ENCODE measurements at regions not wholly inside any gene's neighbourhood (a gene's known extent, or its start where the extent isn't known, plus 50 kb on each side); places are given as distances from the start of the nearest gene placed in this dataset.
A peak's percentile ranks its signal among the peaks of the same experiment; 100 is the strongest.

DNA sequence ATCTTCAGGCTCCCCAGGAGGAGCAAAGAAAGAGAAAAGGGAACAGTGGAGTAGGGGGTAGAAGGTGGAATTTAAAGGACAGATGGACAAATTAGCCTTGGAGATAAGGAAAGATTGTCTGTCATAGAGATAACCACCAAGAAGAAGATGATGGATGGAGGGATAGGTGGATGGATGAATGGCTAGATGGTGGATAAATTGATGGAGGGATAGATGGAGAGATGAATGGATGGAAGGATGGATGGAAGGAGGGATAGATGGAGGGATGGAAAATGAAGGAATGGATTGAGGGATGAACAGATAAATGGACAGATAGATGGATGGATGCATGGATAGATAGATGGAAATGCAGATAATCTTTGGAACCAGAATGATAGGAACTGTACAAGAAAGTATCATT is 102.8 kb downstream of the TNFAIP3 start (continued):
- no peak for TF ChIP-seq ZNF232 (CRISPR knock-in tag; IDR thresholded peaks at IDR 0.05)
- TF ChIP-seq DNMT1 (IDR thresholded peaks at IDR 0.05): 0 out of 2 replicates have a peak, but pooled peaks have one; percentile 48
- TF ChIP-seq, protein P1, sequence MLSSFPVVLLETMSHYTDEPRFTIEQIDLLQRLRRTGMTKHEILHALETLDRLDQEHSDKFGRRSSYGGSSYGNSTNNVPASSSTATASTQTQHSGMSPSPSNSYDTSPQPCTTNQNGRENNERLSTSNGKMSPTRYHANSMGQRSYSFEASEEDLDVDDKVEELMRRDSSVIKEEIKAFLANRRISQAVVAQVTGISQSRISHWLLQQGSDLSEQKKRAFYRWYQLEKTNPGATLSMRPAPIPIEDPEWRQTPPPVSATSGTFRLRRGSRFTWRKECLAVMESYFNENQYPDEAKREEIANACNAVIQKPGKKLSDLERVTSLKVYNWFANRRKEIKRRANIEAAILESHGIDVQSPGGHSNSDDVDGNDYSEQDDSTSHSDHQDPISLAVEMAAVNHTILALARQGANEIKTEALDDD (IDR thresholded peaks at IDR 0.05): no peak
- no peak for TF ChIP-seq ZNF316 (IDR thresholded peaks at IDR 0.05)
- no peak for TF ChIP-seq ZFP36 (IDR thresholded peaks at IDR 0.05; ENCODE audit: low read depth, low read length, partially characterized antibody)
- no peak for TF ChIP-seq RBM15 (IDR thresholded peaks at IDR 0.05; ENCODE audit: insufficient read depth, low read length)
- TF ChIP-seq ELF4 (CRISPR knock-in tag; IDR thresholded peaks at IDR 0.05): 0 out of 2 replicates have a peak, but pooled peaks have one; percentile 20
- TF ChIP-seq, protein P2, sequence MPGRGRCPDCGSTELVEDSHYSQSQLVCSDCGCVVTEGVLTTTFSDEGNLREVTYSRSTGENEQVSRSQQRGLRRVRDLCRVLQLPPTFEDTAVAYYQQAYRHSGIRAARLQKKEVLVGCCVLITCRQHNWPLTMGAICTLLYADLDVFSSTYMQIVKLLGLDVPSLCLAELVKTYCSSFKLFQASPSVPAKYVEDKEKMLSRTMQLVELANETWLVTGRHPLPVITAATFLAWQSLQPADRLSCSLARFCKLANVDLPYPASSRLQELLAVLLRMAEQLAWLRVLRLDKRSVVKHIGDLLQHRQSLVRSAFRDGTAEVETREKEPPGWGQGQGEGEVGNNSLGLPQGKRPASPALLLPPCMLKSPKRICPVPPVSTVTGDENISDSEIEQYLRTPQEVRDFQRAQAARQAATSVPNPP (IDR thresholded peaks at IDR 0.05; ENCODE audit: borderline replicate concordance, insufficient read depth, insufficient read length): no peak
- no peak for TF ChIP-seq ZNF707 (CRISPR knock-in tag; conservative IDR thresholded peaks at IDR 0.05)
- no peak for TF ChIP-seq HDAC8 (tag; IDR thresholded peaks at IDR 0.05)
- TF ChIP-seq FOXP1 (CRISPR knock-in tag; IDR thresholded peaks at IDR 0.05): no peak
- no peak; the same call in 1 of the 2 replicates for TF ChIP-seq CTBP1 (IDR thresholded peaks at IDR 0.05; ENCODE audit: borderline replicate concordance)
- TF ChIP-seq, protein P3, sequence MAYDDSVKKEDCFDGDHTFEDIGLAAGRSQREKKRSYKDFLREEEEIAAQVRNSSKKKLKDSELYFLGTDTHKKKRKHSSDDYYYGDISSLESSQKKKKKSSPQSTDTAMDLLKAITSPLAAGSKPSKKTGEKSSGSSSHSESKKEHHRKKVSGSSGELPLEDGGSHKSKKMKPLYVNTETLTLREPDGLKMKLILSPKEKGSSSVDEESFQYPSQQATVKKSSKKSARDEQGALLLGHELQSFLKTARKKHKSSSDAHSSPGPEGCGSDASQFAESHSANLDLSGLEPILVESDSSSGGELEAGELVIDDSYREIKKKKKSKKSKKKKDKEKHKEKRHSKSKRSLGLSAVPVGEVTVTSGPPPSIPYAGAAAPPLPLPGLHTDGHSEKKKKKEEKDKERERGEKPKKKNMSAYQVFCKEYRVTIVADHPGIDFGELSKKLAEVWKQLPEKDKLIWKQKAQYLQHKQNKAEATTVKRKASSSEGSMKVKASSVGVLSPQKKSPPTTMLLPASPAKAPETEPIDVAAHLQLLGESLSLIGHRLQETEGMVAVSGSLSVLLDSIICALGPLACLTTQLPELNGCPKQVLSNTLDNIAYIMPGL (CRISPR knock-in tag; IDR thresholded peaks at IDR 0.05): no peak
- no peak for TF ChIP-seq RFX1 (IDR thresholded peaks at IDR 0.05)
- TF ChIP-seq, protein P4, sequence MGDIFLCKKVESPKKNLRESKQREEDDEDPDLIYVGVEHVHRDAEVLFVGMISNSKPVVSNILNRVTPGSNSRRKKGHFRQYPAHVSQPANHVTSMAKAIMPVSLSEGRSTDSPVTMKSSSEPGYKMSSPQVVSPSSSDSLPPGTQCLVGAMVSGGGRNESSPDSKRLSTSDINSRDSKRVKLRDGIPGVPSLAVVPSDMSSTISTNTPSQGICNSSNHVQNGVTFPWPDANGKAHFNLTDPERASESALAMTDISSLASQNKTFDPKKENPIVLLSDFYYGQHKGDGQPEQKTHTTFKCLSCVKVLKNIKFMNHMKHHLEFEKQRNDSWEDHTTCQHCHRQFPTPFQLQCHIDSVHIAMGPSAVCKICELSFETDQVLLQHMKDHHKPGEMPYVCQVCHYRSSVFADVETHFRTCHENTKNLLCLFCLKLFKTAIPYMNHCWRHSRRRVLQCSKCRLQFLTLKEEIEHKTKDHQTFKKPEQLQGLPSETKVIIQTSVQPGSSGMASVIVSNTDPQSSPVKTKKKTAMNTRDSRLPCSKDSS (IDR thresholded peaks at IDR 0.05; ENCODE audit: low read depth, partially characterized antibody): no peak
- peak; percentile 96 for TF ChIP-seq YBX1 (IDR thresholded peaks at IDR 0.05)
- no peak for TF ChIP-seq NR1H2 (CRISPR knock-in tag; IDR thresholded peaks at IDR 0.05)
- no peak for TF ChIP-seq ARNT (IDR thresholded peaks at IDR 0.05)
- no peak for TF ChIP-seq SETDB1 (IDR thresholded peaks at IDR 0.05; ENCODE audit: low read length)
- no peak for TF ChIP-seq ZKSCAN8 (CRISPR knock-in tag; IDR thresholded peaks at IDR 0.05)
- no peak for TF ChIP-seq NELFE (IDR thresholded peaks at IDR 0.05; ENCODE audit: insufficient read depth, insufficient read length)
- TF ChIP-seq FOXM1 (IDR thresholded peaks at IDR 0.05; ENCODE audit: low read depth): no peak
- TF ChIP-seq FOXM1 (CRISPR knock-in tag; IDR thresholded peaks at IDR 0.05; ENCODE audit: low read depth): no peak
- TF ChIP-seq SMARCA5 (IDR thresholded peaks at IDR 0.05): peak; percentile 31; the same call in 1 of the 2 replicates
- TF ChIP-seq COPS2 (conservative IDR thresholded peaks at IDR 0.05): no peak
- TF ChIP-seq PTRF (tag; IDR thresholded peaks at IDR 0.05): no peak

All from K562 (cell line).